Cerebellar nuclear complex (tissue), 1 donor: ENCODE measurements at regions not wholly inside any gene's neighbourhood (a gene's known extent, or its start where the extent isn't known, plus 50 kb on each side); places are given as distances from the start of the nearest gene placed in this dataset.

Experiments
- DNase-seq, 2 experiments: peaks; one replicate each; lab custom pipeline; 2025; lab: John Stamatoyannopoulos, UW

- DNase-seq = no peak
Observed at GRCh38 chr15:35596285-35596684, 50.3 kb upstream of the DPH6 start.

DNA sequence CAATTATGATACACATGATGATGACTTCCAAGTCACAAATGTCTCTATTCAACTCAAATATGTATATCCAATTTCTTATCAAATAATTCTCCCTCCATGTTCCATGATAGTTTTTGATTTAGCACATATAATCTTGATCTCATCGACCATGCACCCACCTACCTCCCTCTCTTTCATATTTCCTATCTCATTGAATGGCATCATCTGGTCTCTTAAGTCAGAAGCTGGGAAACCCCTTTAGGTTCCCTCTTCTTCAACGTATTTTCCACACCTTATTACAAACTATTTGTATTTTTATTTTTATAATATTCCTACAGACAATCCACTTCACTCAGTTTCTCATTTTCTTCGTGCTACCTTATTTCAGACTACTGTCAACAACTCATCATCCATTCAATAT is 56.9 kb upstream of the DPH6 start:
- DNase-seq = no peak

DNA sequence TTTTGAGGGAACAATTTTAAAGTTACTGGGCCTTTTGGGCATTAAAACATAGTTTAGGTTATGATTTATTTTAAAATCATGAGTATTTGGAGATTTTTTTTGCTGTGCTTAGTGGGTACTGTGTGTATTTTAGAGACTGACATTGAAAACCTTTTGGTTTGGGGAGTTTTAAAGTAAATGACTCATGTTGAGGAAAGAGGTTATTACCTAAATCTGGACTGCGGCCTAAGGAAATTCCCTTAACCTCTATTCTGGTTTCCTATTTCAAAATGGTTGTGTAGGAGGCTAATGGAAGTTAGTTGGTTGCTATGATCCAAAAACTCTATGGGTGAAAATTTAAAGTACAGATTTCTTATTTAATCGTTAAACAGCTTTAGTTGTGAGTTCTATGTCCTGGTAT is 57.3 kb upstream of the DPH6 start:
- DNase-seq = no peak

- DNase-seq = no peak
Observed at GRCh38 chr15:35603856-35604255, 57.9 kb upstream of the DPH6 start.

GRCh38 chr15:35605764-35606449 is 59.9 kb upstream of the DPH6 start:
- DNase-seq = no peak

- no peak for DNase-seq
Observed at GRCh38 chr15:35606450-35606779, 60.5 kb upstream of the DPH6 start.

DNA sequence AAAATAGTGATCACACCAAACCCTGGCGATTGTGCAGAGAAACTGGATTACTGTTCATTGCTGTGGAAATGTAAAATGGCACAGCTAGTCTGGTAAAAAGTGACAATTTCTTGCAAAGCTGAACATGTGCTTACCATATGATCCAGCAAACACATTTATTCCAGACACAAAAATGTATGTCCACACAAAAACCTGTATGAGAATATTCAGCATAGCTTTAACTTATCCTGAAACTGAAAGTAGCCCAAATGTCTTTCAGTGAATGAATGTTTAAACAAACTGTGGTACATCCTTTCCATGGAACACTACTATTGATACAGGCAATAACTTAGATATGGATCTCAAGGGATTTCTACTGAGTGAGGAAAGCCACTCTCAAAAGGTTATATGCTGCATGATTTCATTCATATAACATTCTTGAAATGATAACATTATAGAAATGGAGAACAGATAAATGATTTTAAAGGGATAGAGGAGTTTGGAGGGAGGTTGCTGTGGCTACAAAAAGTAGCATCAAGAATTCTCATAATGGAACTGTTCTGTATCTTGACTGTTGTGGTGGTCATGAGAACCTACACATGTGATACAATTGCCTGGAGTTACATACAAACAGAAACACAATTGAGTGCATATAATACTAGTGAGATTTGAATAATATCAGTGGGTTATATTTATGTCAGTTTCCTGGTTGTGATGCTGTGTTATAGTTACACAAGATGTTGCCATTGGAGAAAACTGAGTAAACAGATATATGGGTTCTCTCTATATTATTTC is 70.7 kb upstream of the DPH6 start:
- DNase-seq = no peak

DNA sequence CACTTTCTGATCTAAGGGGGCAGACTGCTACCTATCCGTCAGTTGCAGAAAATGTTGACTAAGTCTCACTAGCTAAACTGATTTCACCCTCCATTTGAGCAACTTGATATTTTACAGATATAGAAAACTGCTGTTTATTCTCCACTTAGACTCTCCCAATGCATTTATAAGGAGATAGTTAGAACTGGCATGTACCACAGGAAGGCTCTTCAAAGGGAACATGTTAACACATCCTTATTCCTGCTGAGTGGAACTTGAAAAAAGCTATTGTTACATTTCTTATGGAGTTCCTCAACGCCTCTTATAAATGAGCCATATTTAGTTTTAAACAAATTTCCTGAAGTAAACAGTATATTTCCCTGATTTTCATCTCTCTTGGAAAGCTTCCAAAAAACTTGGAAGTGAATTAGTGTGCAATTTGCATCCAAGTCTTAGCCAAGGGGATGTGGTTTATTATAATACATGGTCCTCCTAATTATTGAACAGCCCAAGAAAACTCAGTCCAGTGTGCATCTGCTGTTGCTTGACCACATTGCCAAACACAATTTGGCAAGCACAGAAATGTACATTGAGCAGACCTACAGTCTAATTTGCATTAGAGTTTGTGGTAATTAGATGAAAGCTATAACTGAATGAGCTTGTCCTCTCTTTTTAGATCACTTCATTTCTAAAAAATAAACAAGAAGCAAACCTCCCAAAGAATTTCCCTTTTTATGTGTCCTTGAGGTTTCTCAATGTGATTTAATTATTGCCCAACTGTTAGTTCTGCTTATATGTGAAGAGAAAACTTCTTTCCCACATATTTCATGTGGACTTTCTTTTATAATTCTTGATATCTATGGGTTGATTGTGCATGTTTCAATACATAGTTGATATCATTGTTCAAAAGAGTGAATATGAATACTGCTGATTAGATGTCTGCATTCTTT is 72.6 kb upstream of the DPH6 start:
- no peak for DNase-seq

DNA sequence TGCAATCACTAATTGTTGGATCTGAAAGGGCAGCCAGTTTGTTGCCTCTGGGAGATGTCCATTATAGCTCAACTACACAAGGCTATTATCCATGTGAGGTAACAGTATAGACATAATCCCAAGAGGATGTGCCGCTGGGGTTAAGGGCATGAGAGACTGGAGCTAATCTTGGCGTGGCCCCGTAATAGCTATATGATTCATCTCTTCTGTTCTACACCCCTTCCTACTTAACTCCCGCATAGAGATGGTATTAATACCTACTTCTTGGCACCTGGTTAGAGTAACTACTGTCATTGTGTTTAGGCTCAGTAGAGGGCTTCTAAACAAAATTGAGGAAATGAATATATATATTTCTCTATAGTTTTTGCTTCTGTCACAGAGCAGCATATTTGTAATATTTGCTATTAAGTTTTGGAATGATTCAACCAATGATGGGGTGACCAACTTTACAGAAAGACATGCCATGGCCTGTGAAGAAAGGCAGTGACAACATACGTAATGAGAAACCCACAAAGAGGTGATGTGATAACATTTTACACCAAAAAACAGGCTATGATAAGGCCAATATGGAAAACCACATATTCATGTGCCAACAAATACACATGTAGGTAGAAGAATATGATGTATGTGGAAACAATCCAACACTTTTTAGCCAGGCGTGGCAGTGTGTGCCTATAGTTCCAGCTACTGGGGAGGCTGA is 76.8 kb upstream of the DPH6 start:
- DNase-seq = no peak

- DNase-seq = no peak
Observed at GRCh38 chr15:35624881-35625280, 78.9 kb upstream of the DPH6 start.

- DNase-seq = no peak
Observed at GRCh38 chr15:35626571-35627318, 80.8 kb upstream of the DPH6 start.

DNA sequence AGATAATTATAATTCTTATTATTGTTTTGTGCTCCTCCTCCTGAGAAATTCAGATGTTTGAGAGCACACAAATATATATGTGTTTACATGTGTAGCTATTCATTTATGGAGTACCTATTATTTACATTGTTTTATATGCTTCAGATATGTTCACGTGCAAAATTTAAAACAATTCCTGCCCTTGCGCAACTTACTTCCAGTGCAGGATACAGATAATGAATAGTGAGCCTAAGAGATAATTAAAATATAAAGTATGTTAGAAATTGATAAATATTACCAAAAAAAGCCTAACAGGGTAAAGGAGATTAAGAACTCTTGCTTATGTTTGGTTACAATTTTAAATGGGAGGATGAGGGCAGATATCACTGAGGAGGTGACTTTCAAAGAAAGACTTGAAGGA is 81.7 kb upstream of the DPH6 start:
- DNase-seq = no peak

DNA sequence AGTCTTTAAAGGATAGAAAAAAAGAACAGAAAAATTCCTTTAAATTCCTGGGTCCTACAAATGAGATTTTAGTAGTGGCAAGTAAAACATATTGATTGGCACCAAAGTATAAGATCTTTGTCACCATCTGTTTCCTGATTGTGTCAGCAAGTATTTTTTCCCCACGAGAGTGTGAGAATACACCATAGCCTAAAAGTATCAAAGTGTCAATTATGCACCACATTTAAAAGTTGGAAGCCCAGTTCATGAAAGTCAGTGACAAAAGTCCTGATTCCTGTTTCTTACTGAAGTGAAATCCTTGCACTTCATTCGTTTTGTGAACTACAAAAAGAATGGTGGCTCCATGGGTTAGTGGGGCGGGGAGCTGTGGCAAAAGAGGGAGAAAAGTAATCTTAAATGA is 83.8 kb upstream of the DPH6 start:
- no peak for DNase-seq

DNA sequence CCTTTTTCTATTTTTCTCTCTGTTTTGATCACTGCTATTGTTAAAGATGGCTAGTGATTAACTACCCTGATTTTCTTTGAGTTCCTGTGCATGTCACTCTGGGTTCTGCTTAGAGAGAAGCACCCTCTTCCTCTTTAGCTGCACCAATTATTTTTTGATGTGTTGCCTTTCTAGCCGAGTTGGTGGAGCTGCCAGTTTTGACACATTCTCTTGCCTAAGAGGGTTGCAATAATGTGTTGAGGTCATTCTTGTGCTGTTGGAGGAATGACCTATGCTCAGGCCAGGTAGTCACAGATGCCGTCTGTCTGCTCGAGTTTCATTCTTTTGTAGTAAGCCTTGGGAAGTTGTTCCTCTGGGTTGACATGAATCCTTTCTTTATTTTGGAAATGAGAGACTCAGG is 84.6 kb upstream of the DPH6 start:
- DNase-seq = no peak

DNA sequence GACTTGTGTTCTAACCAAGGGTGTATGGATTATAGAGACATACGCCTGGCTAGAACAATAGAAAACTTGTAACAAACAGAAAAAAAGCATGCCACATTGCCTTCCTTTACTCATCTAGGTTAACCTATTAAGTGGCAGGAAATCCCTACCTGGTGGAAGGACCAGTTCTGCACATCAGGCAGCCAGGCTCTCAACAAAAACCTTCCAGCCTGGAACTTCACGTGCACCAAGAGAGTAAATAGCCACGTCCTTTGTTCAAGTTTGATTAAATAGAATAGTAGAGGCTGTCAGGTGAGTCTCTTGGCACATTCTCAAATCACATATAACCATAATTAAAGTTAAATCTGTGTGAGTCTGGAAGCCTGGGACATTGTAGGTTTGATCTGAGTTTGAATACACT is 85.0 kb upstream of the DPH6 start:
- no peak for DNase-seq

- no peak for DNase-seq
Observed at GRCh38 chr15:35633677-35634076, 87.7 kb upstream of the DPH6 start.

DNA sequence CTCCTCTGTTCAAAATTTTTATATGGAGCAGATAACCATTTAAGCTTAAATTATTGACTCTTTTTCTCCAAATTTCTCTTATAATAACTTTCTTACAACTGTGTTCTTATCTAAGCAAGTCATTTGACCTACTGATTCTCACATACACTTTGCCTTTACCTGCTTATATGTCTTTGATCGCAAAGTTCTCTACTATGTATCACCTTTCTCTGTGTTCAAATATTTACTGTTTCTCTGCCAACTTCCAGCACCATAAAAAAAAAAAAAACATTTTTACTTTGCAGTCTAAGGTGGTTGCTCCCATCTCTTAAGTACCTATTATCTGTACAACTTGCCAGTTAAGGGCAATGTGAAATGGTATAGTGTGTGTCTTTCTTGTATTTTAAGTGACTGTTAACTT is 100.8 kb upstream of the DPH6 start:
- DNase-seq = no peak

GRCh38 chr15:35647303-35647702 is 101.3 kb upstream of the DPH6 start:
- DNase-seq = no peak

GRCh38 chr15:35648941-35649340 is 103.0 kb upstream of the DPH6 start:
- no peak for DNase-seq

GRCh38 chr15:35649575-35649974 is 103.6 kb upstream of the DPH6 start:
- DNase-seq = no peak

DNA sequence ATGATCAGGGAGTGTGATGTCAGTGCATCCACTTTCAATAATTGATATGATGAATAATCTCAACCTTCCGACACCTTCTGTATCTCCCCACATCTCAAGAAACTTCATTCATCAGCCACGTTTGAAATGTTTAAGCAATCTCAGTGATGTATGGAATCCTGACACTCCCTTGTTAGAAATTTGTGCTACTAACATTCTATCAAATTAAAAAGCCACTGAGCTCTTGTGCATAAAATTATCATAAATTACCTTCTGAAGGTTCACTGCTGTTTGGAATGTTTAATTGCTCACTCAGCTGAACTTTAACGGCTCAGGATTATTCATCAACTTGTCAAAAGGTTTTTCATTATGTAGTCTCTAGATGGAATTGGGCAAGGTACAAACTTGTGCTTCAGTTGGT is 108.4 kb upstream of the DPH6 start:
- no peak for DNase-seq
